Fibroblast of gingiva (primary cell): ENCODE measurements at regions not wholly inside any gene's neighbourhood (a gene's known extent, or its start where the extent isn't known, plus 50 kb on each side); places are given as distances from the start of the nearest gene placed in this dataset.

Experiments
- DNase-seq: peaks from one replicate; pipeline ENCODE4 v3.0.0-alpha.2; 2011; ENCODE audit warnings: low read depth

DNA sequence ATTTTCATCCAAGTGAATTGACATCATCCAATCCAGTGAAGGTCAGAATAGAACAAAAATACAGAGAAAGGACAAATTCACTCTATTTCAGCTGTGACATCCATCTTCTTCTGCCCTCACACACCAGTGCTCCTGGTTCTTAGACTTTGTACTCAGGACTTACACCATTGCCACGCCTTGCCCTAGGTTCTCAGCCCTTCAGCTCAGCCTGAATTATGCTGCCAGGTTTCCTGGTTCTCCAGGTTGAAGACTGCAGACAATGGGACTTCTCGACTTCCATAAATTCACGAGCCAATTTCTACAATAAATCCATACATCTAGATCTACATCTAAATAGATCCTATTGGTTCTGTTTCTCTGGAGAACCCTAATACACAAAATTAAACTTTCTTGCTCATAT, 181.2 kb upstream of the KCND2 start:
- DNase-seq = no peak

DNA sequence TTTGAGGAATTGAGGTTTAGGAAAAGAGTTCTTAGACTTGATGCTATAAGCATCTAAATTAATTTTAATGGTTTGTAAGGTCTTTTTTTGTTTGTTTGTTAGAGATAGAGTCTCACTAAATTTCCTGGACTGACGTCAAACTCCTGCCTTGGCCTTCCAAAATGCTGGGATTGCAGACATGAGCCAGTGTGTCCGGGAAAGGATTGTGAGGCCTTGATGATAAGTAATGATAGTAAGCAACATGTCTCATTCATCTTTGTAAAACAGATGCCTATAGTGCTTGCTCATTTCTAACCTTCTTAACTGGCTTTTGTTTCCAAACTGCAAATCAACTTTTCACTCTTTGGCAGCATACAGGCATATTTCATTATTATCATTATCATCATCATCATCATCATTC, 176.0 kb upstream of the KCND2 start:
- DNase-seq = no peak

- DNase-seq = no peak
These were observed 175.2 kb upstream of the KCND2 start for GRCh38 chr7:120097774-120098173.

DNA sequence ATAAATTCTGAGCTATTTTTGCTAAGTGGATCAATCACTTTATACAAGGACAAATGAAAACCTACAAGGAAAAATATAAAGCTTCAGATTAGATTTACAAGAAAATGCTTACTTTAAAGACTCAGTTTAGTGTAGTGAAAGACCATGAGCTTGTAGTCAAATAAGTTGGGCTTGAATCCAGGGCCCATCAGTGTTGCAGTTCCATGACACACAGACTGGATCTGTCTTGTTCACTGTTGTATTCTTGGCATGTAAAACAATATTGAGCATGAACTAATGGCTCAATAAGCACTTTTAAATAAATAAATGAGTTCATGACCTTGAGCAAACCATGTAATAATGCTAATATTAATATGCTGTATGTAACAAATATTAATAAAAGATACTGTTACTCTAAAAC, 164.6 kb upstream of the KCND2 start:
- DNase-seq = no peak

DNA sequence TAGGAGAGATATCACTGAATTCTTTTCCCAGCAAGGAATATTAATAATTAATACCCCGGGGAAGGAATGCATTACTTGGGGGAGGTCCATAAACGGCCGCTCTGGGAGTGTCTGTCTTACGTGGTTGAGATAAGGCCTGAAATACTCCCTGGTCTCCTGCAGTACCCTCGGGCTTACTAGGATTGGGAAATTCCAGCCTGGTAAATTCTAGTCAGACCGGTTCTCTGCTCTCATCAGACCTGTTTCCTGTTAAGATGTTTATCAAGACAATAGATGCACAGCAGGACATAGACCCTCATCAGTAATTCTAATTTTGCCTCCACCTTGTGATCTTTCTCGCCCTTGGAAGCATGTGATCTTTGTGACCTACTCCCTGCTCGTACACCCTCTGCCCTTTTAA, 162.8 kb upstream of the KCND2 start:
- DNase-seq = no peak

DNA sequence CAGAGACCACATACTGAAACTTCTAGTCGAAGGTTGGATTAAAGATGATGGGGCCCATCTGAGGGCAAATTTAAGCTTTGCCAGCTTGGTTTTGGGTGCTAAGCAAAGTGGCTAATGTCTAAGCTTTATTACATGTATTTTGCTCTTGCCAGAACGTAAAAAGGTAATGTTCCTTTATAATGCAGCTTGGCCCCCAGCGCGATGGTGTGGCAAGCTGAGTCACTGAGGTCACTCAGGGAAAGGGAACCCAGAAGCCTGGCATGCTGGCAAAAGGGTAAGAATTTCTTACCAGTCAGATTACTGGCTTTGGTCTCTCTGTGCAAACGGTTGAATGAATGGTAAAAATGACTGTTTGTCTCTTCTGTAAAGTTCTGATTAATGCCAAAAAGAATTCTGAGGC, 158.3 kb upstream of the KCND2 start:
- DNase-seq = no peak

DNA sequence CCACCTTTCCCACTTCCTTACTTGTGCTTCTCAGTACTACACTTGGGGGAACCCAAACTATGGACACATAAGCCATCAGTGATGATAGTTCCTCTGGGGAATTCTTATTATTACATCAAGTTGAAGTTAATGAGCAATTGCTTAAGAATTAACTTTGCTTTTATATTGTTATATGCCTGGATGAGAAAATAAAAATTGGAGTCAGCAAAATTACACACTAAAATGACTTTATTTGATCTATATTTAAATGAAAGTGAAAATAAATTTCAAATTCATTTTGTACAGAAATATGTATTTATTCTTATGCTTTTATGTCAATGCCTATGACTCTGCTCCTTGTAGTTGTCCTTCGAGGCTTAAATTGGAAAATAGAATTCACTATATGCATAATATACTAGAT, 149.4 kb upstream of the KCND2 start:
- DNase-seq = no peak

DNA sequence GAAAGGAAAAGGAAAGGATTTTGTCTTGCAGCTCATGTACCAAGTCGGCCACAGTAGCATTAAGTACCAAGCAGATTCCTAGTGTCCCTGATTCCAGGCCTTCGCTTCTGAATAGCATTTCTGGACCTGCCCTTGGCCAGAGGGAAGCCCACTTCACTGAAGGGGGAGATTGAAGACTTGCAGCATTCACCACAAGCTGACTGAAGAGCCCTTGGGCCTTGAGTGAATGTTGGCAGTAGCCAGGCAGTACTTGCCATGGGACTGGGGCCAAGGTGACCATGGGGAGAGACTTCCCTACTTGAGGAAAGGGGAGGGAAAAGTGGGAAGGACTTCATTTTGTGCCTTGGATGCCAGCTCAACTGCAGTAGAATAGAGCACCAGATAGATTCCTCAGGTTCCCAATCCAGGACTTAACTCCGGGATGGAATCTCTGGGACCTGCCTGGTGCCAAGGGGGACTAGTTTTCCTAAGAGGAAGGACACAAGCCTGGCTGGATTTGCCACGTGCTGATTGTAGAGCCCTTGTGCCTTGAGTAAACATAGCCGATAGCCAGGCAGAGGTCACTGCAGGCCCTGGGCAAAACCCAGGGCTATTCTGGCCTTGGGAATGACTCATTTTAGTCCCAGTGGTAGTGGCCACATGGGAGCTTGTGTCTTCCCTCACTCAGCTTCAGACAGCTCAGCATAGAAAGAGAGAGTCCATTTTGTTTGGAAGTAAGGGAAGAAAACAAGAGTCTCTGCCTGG, 141.7 kb upstream of the KCND2 start:
- no peak for DNase-seq

GRCh38 chr7:120138497-120138896, 134.5 kb upstream of the KCND2 start:
- DNase-seq = no peak

DNA sequence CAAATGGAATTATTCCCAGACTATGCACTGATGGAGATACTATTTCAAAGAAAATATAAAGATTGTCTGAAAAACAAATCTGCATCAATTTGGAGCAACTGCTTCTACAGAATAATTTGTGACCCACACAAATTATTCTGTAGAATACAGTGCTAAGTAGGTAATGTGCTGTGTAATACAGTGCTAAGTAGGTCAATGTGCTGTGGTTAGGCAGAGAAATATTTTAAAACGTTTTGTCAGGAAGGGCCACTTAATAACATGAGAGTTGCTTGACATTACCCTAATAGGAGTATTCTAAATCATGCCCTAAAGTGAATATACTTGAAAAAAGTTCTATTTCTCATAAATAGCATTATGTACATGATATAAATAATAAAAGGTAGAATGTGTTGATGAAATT, 116.5 kb upstream of the KCND2 start:
- no peak for DNase-seq

DNA sequence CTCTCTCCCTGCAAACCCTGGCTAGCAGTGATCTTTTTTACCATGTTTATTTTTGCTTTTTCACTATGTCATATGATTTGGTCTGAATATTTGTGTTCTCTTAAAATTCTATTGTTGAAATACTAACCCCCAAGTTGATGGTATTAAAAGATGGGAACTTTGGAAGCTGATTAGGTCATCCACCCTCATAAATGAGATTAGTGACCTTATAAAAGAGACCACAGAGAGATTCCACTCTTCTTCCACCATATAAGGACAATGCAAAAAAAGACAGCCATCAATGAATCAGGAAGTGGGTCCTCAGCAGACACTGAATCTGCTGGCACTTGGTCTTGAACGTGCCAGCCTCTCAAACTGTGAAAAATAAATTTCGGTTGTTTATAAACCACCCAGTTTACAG, 112.8 kb upstream of the KCND2 start:
- no peak for DNase-seq

DNA sequence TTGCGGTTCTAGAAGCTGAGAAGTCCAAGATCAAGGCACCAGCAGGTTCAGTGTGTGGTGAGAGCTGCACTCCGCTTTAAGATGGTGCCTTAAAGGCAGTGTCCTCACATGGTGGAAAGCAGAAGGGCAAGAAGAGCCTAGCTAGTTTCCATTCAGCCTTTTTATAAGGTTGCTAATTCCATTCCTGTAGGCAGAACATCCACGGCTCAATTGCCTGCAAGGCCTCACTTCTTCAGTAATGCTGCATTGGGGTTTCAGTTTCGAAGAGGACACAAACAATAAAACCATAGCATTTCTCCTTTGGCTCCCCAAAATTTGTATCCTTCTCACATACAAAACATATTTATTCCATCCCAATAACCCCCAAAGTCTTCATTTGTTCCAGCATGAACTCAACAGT, 109.5 kb upstream of the KCND2 start:
- no peak for DNase-seq

DNA sequence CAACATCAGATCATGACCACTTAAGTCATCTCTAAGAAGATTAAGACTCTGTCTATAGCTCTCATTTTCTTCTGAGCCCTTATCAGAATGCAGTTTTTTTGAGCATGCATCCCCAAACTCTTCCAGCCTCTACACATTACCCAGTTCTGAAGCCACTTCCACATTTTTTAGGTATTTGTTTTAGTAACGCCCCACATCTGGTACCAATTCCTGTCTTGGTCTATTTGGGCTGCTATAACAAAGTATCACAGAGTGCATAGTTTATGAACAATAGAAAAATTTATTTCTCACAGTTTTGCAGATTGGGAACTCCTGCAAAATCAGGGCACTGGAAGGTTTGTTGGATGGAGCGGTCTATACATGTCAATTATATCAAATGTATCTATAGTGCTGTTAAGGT, 107.7 kb upstream of the KCND2 start:
- DNase-seq = peak; percentile 27

DNA sequence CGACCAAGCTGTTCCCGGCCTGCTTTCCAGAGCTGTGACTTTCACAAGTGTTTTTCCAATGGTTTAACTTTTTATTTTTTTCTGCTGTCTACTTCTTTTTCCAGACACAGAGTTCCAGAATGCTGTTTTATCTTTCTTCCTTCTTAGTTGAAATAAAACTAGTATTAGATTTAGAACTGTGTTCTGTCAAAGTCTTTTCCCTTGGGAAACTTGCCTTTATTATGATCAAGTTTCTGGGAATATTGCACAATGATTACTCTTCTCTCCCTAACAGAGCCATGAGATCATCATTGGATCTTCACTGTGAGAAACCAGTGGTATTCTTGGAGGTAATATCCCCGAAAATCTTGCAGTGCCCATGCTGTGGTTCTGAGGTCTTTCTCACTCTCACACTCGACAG, 104.9 kb upstream of the KCND2 start:
- peak; percentile 75 for DNase-seq

- DNase-seq = no peak
These were observed 102.8 kb upstream of the KCND2 start for GRCh38 chr7:120169996-120170783.

GRCh38 chr7:120170834-120171233, 102.1 kb upstream of the KCND2 start:
- peak; percentile 38 for DNase-seq

GRCh38 chr7:120171406-120171805, 101.6 kb upstream of the KCND2 start:
- DNase-seq = no peak

- peak; percentile 64 for DNase-seq
These were observed 92.8 kb upstream of the KCND2 start for GRCh38 chr7:120180221-120180620.

- no peak for DNase-seq
These were observed 91.5 kb upstream of the KCND2 start for GRCh38 chr7:120181499-120181898.

DNA sequence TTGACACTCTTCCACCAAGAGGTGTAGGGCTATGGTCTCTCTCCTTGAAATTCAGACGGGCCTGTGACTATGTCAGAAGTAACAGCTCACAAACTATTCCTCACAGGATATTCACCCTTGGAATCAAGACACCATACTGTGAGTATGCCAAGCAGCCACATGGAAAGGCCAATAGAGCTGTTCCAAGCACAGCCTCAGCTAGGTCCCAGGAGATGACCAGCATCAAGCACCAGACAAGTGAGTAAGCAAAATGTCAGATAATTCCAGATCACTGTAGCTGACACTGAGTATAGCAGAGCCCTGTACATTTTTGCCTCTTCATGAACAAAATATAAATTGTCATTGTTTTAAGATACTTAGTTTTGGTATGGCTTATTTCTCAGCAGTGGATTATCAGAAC, 88.1 kb upstream of the KCND2 start:
- no peak for DNase-seq

DNA sequence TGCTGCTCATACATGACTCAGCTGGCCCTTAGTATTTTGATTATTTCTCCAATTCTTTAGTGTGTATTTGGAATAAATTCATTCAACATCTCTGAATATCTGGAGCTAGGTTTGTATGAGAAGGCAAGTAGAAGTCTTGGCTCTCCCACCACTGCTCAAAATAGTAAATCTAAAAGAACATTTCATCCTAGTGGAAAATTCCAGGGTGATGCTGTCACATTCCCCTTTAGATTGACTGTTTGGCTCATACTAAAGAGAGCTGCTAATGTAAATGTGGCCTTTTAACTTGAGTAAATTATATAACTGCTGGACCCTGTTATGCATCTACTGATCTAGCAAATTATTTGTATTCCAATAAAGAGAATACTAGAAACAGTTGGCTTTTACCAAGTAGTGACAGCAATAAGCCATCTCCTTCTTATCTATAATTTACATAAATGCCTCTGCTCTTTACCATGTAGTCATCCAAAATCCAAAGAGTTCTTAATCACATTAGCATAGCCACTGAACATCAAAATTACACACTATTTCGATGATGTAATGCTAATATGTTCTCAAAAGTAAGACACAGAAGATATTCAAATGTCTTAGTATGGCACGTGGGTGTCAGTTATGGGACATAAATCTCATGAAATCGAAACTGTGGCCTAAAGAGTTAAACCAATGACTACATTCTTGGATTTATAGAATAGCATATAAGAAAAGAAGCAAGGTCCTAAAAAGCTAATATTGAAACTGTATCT, 86.9 kb upstream of the KCND2 start:
- DNase-seq = peak; percentile 20

GRCh38 chr7:120186688-120187087, 86.3 kb upstream of the KCND2 start:
- DNase-seq = no peak

- no peak for DNase-seq
These were observed 83.4 kb upstream of the KCND2 start for GRCh38 chr7:120189623-120190022.
